C4-2B (cell line): ENCODE measurements at regions not wholly inside any gene's neighbourhood (a gene's known extent, or its start where the extent isn't known, plus 50 kb on each side); places are given as distances from the start of the nearest gene placed in this dataset.

Source experiments
- H3K27ac ChIP-seq: fragments of 450-650 bp; 2 replicates; pipeline ENCODE4 v1.5.1; 2017
- ZFX ChIP-seq: fragments of 450-650 bp; IDR thresholded peaks from 2 replicates; pipeline ENCODE4 v1.6.1; 2017
- TF ChIP-seq, protein P1 (sequence below): fragments of 450-650 bp; conservative IDR thresholded peaks from 2 replicates; pipeline ENCODE4 v1.5.1; 2017; ENCODE audit warnings: mild to moderate bottlenecking

DNA sequence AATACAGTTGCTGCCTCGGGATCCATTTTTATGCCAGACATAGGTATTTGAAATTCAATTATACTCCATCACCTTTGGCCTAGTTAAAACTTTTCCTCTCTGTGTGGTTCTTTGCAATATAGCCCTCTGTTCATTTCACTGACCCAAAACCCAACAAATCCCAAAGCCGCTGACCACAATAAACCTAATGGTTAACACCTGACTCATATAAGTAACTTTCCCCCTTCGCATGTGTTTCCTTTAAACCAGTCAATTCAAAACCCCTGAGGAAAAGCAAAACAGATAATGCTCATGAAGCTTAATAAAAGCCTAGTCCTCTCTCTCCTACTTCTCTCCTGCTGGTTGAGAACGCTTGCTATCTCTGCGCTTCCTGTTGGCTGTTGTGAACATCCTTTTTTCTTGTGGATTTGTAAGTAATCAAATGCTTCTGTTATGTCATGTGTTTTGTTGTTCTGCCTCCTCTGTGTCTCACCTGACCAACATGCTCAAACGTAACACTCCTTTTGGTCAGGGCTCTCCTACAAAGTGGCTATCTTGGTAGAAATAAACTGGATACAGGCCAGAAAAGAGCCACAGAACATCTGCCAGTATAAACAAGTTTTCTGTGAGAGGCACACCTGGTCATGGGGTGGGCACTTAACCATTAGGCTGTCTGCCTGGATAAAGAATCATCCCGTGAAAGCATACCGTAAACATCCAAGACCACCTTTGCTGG lies 652.6 kb downstream of the METTL15 start:
- H3K27ac ChIP-seq = no peak overlapping the region
- TF ChIP-seq, protein P1, sequence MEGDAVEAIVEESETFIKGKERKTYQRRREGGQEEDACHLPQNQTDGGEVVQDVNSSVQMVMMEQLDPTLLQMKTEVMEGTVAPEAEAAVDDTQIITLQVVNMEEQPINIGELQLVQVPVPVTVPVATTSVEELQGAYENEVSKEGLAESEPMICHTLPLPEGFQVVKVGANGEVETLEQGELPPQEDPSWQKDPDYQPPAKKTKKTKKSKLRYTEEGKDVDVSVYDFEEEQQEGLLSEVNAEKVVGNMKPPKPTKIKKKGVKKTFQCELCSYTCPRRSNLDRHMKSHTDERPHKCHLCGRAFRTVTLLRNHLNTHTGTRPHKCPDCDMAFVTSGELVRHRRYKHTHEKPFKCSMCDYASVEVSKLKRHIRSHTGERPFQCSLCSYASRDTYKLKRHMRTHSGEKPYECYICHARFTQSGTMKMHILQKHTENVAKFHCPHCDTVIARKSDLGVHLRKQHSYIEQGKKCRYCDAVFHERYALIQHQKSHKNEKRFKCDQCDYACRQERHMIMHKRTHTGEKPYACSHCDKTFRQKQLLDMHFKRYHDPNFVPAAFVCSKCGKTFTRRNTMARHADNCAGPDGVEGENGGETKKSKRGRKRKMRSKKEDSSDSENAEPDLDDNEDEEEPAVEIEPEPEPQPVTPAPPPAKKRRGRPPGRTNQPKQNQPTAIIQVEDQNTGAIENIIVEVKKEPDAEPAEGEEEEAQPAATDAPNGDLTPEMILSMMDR = no peak
- TF ChIP-seq ZFX = no peak

DNA sequence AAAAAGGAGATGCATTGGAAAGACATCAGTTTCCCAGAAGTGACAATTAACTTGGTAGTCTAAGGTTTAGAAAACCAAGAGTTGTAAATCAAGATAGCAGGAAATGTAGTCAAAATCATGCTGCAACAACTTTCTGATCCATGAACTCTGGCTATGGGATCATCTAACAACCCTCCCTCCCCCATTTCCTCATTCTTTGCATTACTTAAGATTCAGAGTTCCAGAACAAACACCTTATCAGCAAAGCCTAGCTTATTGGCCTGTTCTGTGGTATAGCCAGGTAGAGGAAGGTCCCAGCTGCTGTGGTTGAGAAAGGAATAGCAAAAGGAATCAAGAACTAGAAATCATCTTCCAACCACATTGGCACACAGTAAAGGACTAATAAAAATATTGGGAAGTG lies 651.1 kb downstream of the METTL15 start:
- TF ChIP-seq ZFX = no peak
- TF ChIP-seq, protein P1 = no peak
- H3K27ac ChIP-seq = no peak overlapping the region

DNA sequence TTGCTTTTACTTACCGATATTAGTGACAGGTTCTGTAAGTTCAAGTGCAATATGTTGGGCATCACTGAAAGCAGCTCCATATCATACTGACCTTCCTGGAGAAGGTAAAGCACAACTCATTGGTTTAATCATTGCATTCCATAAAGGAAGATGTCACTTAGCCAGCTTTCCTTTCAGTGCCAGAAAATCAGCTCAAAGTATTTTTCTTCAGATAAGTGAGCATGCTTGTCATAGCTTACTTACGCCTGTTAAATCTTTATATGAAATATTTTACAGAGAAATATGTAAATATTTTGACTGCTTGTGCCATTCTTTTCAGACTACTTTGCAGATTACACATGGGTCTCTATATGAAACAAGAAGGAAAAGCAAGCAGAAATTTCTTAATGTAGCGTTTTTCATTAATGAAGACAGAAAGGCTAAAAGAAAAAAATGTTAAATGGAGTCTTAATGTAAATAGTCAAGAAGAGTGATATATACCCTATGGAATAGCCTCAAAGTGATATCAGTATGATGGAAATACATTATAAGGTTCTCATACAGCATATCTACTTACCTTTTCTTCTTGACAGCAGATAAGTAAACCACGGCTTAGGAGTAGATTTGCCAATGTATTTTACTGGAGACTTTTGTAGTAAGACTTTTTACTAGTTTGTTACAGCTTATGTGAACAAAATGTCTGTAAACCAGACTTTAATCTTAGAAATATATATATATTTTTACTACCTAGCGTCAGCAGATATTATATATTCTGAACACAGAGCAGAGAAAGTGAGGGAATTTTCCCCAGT lies 649.7 kb downstream of the METTL15 start:
- no peak overlapping the region for H3K27ac ChIP-seq
- TF ChIP-seq, protein P1 = no peak
- TF ChIP-seq ZFX = no peak

DNA sequence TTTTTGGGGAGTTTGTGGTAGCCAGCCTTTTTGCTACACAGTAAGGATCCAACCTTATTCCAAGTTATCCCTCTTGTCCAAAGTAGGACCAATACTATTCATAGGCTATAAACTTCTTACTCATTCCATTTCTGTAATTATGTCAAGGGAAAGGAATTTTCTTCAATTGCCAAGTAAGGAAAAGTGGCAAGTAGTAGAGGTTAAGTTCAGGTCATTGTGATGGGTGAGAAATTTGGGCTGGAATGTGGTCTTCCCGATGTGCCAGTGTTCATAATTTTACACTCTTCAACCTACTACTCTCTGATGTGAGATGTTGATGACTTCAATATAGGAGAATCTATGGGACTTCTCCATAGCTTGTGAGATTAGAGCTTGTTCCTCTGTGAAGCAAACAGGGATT lies 648.8 kb downstream of the METTL15 start:
- TF ChIP-seq, protein P1 = no peak
- no peak for TF ChIP-seq ZFX
- no peak overlapping the region for H3K27ac ChIP-seq

DNA sequence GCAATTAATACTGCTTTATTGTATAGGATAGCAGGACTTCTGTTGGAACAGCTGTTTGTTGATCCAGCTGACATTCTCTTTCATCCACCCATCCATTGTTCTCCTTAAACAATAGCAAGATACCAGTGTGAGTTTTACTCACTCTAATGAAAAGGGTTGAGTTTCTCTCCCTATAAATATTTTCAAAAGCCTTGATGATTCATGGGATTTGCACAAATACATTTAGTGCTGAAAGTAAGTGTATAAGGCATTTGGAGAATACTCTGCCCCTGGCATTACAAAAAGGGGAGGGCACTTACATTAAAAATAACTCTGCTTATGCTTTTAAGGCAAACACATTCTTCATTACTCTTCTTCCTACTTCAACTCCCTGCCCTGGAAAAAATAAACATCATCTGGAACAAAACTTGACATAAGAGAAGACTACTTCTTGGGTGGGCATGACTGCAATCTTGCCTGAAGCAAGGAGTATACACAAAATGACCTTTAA lies 634.9 kb downstream of the METTL15 start:
- TF ChIP-seq ZFX = no peak
- TF ChIP-seq, protein P1 = no peak

DNA sequence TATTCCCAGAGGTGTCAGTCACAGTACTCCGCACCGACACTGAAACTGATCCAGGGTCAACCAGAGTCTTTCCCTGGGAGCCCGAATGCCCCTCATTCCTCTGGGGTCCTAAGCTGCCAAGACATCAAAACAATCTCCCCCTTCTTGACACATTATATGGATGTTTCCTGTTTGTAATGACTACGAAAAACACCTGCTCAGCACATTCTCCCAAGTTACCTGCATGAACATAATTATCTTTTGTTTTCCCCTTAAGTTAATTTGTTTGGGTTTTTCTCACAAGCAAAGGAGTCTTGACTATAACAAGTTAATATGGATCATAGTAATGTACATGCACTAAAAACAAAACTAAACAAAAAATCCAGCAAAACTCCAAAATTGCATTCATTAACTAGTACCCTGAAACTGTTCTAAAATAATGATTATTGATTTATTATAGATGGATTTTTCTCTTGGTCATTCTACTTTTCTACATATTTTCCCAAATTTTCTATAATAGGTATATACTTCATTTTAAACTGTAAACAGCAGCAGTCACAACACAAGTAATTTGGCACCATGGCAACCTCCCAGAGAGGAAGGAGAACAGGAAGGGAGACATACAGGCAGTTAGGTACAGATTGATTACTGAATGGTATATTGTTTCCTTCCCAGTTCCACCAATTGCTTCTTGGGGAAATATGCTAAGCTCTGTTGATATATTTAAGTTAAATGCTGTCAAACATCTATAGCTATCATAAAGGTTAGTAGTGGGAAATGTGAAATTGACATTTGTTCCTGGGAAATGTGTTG lies 631.5 kb downstream of the METTL15 start:
- no peak for TF ChIP-seq ZFX
- TF ChIP-seq, protein P1 = no peak
- no peak overlapping the region for H3K27ac ChIP-seq

More for the DNA sequence above, 634.9 kb downstream of the METTL15 start:
- no peak overlapping the region for H3K27ac ChIP-seq

DNA sequence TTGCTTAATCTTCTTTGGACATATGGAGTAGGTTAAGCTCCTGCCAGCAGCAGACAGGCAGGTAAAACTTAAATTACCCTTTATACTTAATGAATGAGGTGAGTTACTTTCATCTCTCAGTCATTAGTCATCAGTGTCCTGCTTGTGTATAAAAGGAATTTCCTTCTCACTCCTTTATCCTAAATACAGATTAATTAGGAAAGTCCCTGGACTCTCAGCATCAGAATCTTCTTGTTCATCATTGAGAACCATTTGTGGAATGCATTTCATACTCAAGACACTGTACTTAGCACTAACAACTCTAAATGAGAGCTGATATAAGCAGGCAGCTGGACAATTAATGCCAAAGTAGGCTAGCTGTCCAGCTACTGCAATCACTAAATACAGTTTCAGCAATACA lies 630.4 kb downstream of the METTL15 start:
- TF ChIP-seq ZFX = no peak
- TF ChIP-seq, protein P1 = no peak
- H3K27ac ChIP-seq = no peak overlapping the region
